ENCODE measurements at regions not wholly inside any gene's neighbourhood (a gene's known extent, or its start where the extent isn't known, plus 50 kb on each side); places are given as distances from the start of the nearest gene placed in this dataset.

- no peak for TF ChIP-seq ISL1 (CRISPR knock-in tag; IDR thresholded peaks at IDR 0.05)
- no peak for TF ChIP-seq PATZ1 (CRISPR knock-in tag; IDR thresholded peaks at IDR 0.05; ENCODE audit: borderline replicate concordance)
- no peak for TF ChIP-seq OSR1 (CRISPR knock-in tag; IDR thresholded peaks at IDR 0.05)
- TF ChIP-seq POU6F1 (CRISPR knock-in tag; IDR thresholded peaks at IDR 0.05; ENCODE audit: borderline replicate concordance, low read depth) = no peak
- TF ChIP-seq ZFP30 (CRISPR knock-in tag; IDR thresholded peaks at IDR 0.05) = no peak
Observed at GRCh38 chr22:47928631-47929030, 1166.2 kb downstream of the TBC1D22A start.

Data from SK-N-SH treated with all-trans-retinoic acid at 6 μM for 48 hours (cell line).